ENCODE measurements at regions not wholly inside any gene's neighbourhood (a gene's known extent, or its start where the extent isn't known, plus 50 kb on each side); places are given as distances from the start of the nearest gene placed in this dataset.

DNA sequence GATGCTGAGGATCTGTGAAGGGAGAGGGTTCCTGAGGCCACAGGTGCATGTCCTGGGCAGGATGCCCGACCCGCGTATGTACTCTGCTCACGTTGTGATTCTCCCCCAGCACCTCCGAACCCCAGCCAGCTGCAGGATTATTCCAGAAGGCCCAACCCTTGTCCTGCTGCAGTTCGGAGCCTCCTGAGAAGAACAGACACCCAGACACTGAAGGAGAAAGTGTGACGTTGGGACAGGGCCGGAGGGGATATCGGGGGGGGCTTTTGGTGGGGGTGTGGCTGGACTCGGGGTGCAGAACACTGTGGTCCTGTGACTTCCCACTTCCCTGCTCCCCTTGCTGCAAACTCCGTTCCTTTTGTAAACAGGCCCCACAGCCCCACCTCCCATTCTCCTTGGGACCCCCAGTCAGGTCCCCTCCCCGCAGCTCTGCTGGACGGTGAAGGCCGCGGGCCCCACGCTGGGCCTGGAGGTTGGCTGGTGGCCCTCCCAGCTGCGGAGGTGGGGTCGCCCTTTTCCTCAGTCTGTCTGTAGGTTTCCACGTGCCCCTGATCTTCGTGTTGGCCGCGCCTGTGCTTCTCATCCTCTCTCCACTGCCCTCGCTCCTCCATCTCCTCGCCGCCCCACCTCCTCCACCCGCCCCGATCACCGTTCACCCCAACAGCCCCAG is 83.0 kb upstream of the ADRA2C start:
- DNase-seq, result no peak

- no peak for DNase-seq
Measured at GRCh38 chr4:3682236-3683076, 83.7 kb upstream of the ADRA2C start.

- DNase-seq, result no peak
Measured at GRCh38 chr4:3681191-3681590, 85.0 kb upstream of the ADRA2C start.

GRCh38 chr4:3680656-3681055 is 85.5 kb upstream of the ADRA2C start:
- no peak for DNase-seq

DNA sequence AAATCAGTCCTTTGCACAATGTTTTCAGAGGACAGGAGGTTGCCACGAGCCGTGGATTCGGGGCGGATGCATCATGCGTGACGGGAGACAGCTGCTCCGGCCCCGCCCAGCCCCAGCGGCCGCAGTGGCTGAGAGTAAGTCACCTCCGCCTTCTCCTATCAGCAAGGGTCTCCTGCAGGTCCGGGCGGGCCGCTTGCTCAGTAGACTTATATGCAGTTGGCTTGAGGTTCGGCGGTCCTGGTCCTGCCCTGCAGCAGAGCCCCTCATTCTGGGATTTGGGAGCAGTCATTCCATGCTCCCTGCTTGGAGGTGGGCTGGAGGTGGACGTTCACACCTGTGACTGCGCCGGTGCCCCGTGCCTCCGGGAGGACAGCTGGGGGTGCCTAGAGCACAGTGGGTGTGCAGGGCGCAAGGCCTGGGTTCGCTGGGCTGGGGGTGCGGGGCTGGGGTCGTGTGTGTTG is 86.3 kb upstream of the ADRA2C start:
- no peak for DNase-seq

- no peak for DNase-seq
Measured at GRCh38 chr4:3679071-3679825, 86.9 kb upstream of the ADRA2C start.

GRCh38 chr4:3677748-3678070 is 88.5 kb upstream of the ADRA2C start:
- no peak for DNase-seq

DNA sequence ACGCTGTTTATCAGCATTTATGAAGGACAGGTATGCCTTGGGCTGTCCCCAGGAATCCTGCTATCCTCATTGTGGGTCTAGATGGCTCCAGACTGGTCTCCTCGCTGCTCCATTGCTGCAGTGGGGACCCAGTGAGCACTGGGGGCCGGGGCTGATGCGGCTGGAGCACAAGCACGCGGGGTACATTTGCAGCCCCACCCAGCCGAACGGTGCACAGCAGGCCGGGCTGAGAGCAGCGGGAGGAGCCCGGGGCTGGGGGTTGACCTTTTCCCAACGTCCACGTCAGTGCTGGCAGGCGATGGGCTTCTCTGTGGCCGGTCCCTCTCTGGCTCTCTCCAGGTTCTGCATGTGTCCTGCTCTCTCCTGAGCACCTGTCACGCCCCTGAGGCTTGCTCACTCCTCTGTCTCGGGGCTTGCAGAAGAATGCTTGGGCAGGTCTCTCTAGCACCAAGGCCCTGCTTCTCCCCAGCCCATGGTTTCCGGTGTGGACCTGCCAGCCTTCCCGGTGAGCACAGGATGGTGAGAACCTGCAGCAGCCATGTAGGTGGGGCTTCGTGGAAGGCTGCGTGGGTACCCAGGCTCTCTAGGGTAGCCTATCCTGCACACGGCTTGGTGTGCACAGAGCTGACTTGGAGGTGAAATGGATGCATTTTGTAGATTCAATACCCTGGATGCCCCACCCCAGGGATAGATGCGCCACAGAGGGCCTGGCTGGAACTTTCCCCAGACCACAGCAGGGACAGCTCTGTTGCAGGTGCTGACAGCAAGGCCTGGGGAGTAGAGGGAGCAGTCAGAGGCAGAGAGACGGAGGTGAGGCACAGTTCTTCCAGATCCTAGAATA is 89.1 kb upstream of the ADRA2C start:
- no peak for DNase-seq

DNA sequence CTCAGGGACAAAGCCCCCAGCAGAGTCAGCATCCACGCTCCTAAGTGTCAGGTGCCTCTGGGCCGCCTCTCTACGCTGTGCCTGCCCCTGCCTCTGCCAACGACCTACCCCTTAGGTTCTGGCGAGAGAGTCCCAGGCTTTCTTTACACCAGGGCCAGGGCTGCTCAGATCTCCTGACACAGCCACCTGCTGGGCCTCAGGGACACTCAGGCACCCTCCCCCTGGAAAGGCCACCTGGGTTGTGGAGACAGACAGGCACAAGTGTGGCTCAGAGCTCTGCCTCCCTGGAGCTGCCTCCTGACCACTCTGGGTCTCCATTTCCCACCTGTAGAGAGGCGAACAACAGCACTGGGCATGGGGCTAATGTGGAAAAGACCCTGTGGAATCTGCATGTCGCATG is 90.0 kb upstream of the ADRA2C start:
- no peak for DNase-seq

- DNase-seq, result no peak
Measured at GRCh38 chr4:3675251-3676115, 90.7 kb upstream of the ADRA2C start.

- no peak for DNase-seq
Measured at GRCh38 chr4:3674479-3674851, 91.7 kb upstream of the ADRA2C start.

DNA sequence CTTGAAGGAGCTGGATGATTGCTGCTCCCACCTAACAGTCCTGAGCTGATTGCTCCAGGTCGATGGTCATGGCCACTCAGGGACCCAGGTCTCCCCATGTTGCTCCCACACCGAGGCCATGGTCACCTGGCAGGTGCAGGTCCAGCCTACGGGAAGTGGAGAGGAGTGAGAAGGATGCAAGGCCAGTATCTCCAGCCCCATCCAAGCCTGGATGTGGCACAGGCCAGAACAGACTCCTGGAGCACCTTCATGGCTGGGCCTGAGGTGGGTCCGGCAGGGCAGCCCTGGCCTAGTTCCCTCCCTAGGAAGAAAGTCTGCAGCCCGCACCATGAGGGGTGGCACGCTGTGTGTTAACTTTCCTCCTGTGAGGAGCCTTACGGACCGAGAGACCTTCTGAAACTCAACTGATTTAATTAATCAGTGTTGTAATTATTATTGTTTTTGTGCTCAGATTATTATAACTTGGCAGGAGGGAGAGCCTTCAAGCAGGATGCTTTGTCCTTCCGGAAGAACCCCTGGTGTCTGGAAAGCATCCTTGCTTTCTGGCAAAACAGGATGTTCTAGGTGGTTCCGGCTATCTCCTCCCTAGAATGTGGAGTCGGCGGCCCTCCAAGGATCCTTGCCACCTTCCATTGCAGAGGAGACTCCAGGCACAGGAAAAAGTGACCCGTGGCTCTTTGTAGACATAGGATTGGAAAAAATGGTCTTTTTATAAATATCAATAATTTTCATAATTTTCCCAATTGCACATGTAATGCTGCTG is 92.3 kb upstream of the ADRA2C start:
- DNase-seq, result no peak

DNA sequence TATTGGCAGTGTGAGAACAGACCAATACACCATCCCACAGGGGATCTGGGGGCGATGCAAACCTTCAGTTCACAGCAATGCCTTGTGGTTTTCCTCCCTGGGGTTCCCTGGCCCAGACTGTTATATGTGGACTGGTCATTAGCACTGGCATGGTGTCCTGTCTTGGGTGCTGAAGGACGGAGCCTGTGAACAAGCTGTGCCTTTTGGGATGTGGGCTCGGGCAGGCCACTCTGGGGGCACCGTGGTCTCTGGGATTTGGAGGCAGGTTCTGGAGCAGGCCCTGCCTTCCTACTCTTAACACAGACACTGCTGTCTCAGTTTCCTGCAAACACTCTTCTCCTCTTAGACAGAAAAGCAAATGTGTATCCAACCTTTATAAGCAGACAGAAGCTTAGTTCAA is 93.0 kb upstream of the ADRA2C start:
- DNase-seq, result no peak

DNA sequence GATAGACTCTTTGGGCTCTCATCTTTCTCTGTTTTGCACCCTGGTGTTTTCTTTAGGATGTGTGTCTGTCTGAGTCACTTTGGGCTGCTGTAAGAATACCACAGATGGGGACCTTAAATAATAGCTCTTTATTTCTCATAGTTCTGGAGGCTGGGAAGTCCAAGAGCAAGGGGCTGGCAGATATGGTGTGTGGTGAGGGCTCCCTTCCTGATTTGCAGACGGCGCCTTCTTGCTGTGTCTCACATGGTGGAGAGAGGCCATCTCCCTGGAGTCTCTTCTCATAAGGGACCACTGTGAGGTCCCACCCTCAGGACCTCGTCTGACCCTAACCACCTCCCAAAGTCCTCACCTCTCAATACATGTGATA is 93.7 kb upstream of the ADRA2C start:
- DNase-seq, result no peak

- DNase-seq, result no peak
Measured at GRCh38 chr4:3671571-3672464, 94.4 kb upstream of the ADRA2C start.

GRCh38 chr4:3670521-3671519 is 95.4 kb upstream of the ADRA2C start:
- DNase-seq, result no peak

GRCh38 chr4:3669553-3669949 is 96.6 kb upstream of the ADRA2C start:
- DNase-seq, result no peak

- DNase-seq, result no peak
Measured at GRCh38 chr4:3668825-3669552, 97.2 kb upstream of the ADRA2C start.

All from EL (cell line).